Hepatocyte (in vitro differentiated cells): ENCODE measurements at regions not wholly inside any gene's neighbourhood (a gene's known extent, or its start where the extent isn't known, plus 50 kb on each side); places are given as distances from the start of the nearest gene placed in this dataset.

Source experiments
- DNase-seq: peaks from one replicate; pipeline ENCODE4 v3.0.0-alpha.2; 2016; ENCODE audit warnings: low spot score
- H2AFZ ChIP-seq: fragments of 200-600 bp; sonication (generic); 2 replicates; pipeline ENCODE4 v1.6.0; 2016; ENCODE audit warnings: antibody characterized with exemption, mild to moderate bottlenecking
- H3K27ac ChIP-seq: fragments of 200-600 bp; sonication (generic); 2 replicates; pipeline ENCODE4 v1.5.1; 2016; ENCODE audit warnings: mild to moderate bottlenecking
- H3K27me3 ChIP-seq: fragments of 200-600 bp; sonication (generic); 2 replicates; pipeline ENCODE4 v1.6.1; 2016
- H3K36me3 ChIP-seq: fragments of 200-600 bp; sonication (generic); replicated peaks from 2 replicates; pipeline ENCODE4 v1.5.1; 2016; ENCODE audit warnings: low read depth; ENCODE audit not compliant: insufficient read depth
- H3K4me1 ChIP-seq: fragments of 200-600 bp; sonication (generic); 2 replicates; pipeline ENCODE4 v1.5.1; 2016; ENCODE audit warnings: mild to moderate bottlenecking, moderate library complexity; ENCODE audit not compliant: insufficient read depth
- H3K4me2 ChIP-seq: fragments of 200-600 bp; sonication (generic); 2 replicates; pipeline ENCODE4 v1.6.0; 2016
- H3K4me3 ChIP-seq: fragments of 200-600 bp; sonication (generic); 2 replicates; pipeline ENCODE4 v1.5.1; 2016; ENCODE audit warnings: mild to moderate bottlenecking
- H3K79me2 ChIP-seq: fragments of 200-600 bp; sonication (generic); 2 replicates; pipeline ENCODE4 v1.6.0; 2017; ENCODE audit warnings: mild to moderate bottlenecking
- H3K9me2 ChIP-seq: fragments of 200-600 bp; sonication (generic); replicated peaks from 2 replicates; pipeline ENCODE4 v1.6.0; 2017; ENCODE audit warnings: mild to moderate bottlenecking; ENCODE audit not compliant: insufficient read depth
- H3K9me3 ChIP-seq: fragments of 200-600 bp; sonication (generic); 2 replicates; pipeline ENCODE4 v1.5.1; 2016; ENCODE audit warnings: low read depth, mild to moderate bottlenecking
- H4K20me1 ChIP-seq: fragments of 200-600 bp; sonication (generic); 2 replicates; pipeline ENCODE4 v1.6.0; 2016; ENCODE audit warnings: mild to moderate bottlenecking; ENCODE audit not compliant: insufficient read depth, poor library complexity, severe bottlenecking
- EZH2 ChIP-seq: fragments of 200-600 bp; sonication (generic); IDR thresholded peaks from 2 replicates; pipeline ENCODE4 v1.6.1; 2016; ENCODE audit warnings: antibody characterized with exemption, mild to moderate bottlenecking, borderline replicate concordance
- EZH2phosphoT487 ChIP-seq: fragments of 200-600 bp; sonication (generic); IDR thresholded peaks from one replicate; pipeline ENCODE4 v1.6.1; 2018; ENCODE audit warnings: antibody characterized with exemption, mild to moderate bottlenecking, low read depth, moderate library complexity; ENCODE audit not compliant: unreplicated experiment, severe bottlenecking
- WGBS: methylation state at CpG from one replicate; pipeline ENCODE4 v1.1.6; 2016; ENCODE audit warnings: low lambda C conversion rate; ENCODE audit errors: missing lambda C conversion rate; 5-methylcytosine and 5-hydroxymethylcytosine counted together
- TF ChIP-seq, protein P1 (sequence below): fragments of 200-600 bp; sonication (generic); IDR thresholded peaks from 2 replicates; pipeline ENCODE4 v1.5.1; 2016; ENCODE audit warnings: antibody characterized with exemption, mild to moderate bottlenecking; ENCODE audit not compliant: poor library complexity

DNA sequence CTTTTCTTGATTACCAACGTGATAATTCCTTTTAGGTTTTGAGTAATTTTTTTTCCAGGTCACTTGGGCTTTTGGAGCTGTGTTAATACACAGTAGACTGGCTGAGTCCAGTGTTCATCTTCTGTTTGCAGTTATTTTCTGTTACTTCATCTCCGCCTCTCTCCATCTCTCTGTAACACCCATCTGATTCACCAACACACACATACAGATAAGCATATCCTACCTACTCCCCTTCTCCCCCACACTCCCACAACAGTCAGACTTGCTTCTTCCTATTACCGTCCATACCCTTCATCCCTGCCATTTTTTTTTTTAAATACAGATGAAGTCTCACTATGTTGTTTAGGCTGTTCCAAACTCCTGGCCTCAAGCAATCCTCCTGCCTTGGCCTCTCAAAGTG, 72.7 kb upstream of the MANSC4 start:
- no peak overlapping the region for H3K4me2 ChIP-seq
- H3K27me3 ChIP-seq, result no peaks in the 10 kb centered on the region
- H3K36me3 ChIP-seq, result no peaks in the 10 kb centered on the region
- no peak overlapping the region for H2AFZ ChIP-seq
- no peaks in the 10 kb centered on the region for H3K4me1 ChIP-seq
- no peaks in the 10 kb centered on the region for H3K79me2 ChIP-seq
- H4K20me1 ChIP-seq, result no peaks in the 10 kb centered on the region
- no peak for DNase-seq
- no peak overlapping the region for H3K4me3 ChIP-seq
- no peak overlapping the region for H3K27ac ChIP-seq
- 95% methylated on average over 3 of the region's 3 CpGs for WGBS
- no peaks in the 10 kb centered on the region for H3K9me2 ChIP-seq
- no peaks in the 10 kb centered on the region for H3K9me3 ChIP-seq
- TF ChIP-seq, protein P1, sequence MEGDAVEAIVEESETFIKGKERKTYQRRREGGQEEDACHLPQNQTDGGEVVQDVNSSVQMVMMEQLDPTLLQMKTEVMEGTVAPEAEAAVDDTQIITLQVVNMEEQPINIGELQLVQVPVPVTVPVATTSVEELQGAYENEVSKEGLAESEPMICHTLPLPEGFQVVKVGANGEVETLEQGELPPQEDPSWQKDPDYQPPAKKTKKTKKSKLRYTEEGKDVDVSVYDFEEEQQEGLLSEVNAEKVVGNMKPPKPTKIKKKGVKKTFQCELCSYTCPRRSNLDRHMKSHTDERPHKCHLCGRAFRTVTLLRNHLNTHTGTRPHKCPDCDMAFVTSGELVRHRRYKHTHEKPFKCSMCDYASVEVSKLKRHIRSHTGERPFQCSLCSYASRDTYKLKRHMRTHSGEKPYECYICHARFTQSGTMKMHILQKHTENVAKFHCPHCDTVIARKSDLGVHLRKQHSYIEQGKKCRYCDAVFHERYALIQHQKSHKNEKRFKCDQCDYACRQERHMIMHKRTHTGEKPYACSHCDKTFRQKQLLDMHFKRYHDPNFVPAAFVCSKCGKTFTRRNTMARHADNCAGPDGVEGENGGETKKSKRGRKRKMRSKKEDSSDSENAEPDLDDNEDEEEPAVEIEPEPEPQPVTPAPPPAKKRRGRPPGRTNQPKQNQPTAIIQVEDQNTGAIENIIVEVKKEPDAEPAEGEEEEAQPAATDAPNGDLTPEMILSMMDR, result no peak
- no peak for TF ChIP-seq EZH2phosphoT487
- TF ChIP-seq EZH2, result no peak
